PC-3 (cell line): ENCODE measurements at regions not wholly inside any gene's neighbourhood (a gene's known extent, or its start where the extent isn't known, plus 50 kb on each side); places are given as distances from the start of the nearest gene placed in this dataset.
"Not testable (repeated sequence)": the region's sequence is repeated elsewhere in the genome, so short reads cannot be mapped to it uniquely, and the experiment has no call there.

ENCODE experiments used
- ATAC-seq: fragments of 200-7000 bp; cut with Tn5 transposase; 2 replicates; pipeline ENCODE4 v1.9.1; 2020; ENCODE audit warnings: mild to moderate bottlenecking, moderate library complexity
- BruUV-seq: library from RNA; stranded (reverse); fragments of 400-500 nt; replicated peaks from 2 replicates; lab custom pipeline; 2021; lab: Mats Ljungman, UMichigan
- CTCF ChIA-PET: fragments of 300-600 bp; sonication (Branson Sonifier 250); formaldehyde crosslinking; loops from one replicate; lab custom pipeline; 2022; ENCODE audit warnings: antibody characterized with exemption; lab: Charles Lee
- POLR2A ChIA-PET: fragments of 300-600 bp; sonication (Branson Sonifier 250); formaldehyde crosslinking; loops from one replicate; lab custom pipeline; 2022; ENCODE audit warnings: antibody characterized with exemption; ENCODE audit not compliant: unreplicated experiment; lab: Charles Lee
- DNase-seq: peaks from one replicate; pipeline ENCODE4 v3.0.0-alpha.2; 2015
- H2AFZ ChIP-seq: fragments of 300-600 bp; sonication (generic); 2 replicates; pipeline ENCODE4 v1.6.0; 2016; ENCODE audit warnings: antibody characterized with exemption, low read length
- H3F3A ChIP-seq: fragments of 300-600 bp; sonication (generic); one replicate; pipeline ENCODE4 v1.6.0; 2017; ENCODE audit warnings: antibody characterized with exemption, low read length, control low read depth, mild to moderate bottlenecking; ENCODE audit not compliant: unreplicated experiment
- H3K27ac ChIP-seq: fragments of 300-600 bp; sonication (generic); 2 replicates; pipeline ENCODE4 v1.5.1; 2016; ENCODE audit warnings: mild to moderate bottlenecking, low read length
- H3K27me3 ChIP-seq: fragments of 300-600 bp; sonication (generic); 2 replicates; pipeline ENCODE4 v1.6.1; 2016; ENCODE audit warnings: low read length, mixed read lengths
- H3K36me3 ChIP-seq: fragments of 300-600 bp; sonication (generic); 2 replicates; pipeline ENCODE4 v1.6.1; 2016; ENCODE audit warnings: low read depth, mixed run types, low read length, mixed read lengths
- H3K4me1 ChIP-seq: fragments of 300-600 bp; sonication (generic); 2 replicates; pipeline ENCODE4 v1.5.1; 2016; ENCODE audit warnings: low read length; ENCODE audit not compliant: insufficient read depth
- H3K4me2 ChIP-seq: fragments of 300-600 bp; sonication (generic); 2 replicates; pipeline ENCODE4 v1.6.0; 2016; ENCODE audit warnings: low read length
- H3K4me3 ChIP-seq: fragments of 300-600 bp; sonication (generic); 2 replicates; pipeline ENCODE4 v1.5.1; 2016; ENCODE audit warnings: mild to moderate bottlenecking, low read length, mixed read lengths
- H3K79me2 ChIP-seq: fragments of 300-600 bp; sonication (generic); 2 replicates; pipeline ENCODE4 v1.6.1; 2017; ENCODE audit warnings: low read length, mixed read lengths
- H3K9ac ChIP-seq: fragments of 300-600 bp; sonication (generic); 2 replicates; pipeline ENCODE4 v1.6.0; 2016; ENCODE audit warnings: mild to moderate bottlenecking, low read length
- H3K9me2 ChIP-seq: fragments of 300-600 bp; sonication (generic); replicated peaks from 2 replicates; pipeline ENCODE4 v1.6.1; 2016; ENCODE audit warnings: mixed run types, low read length, mixed read lengths
- H3K9me3 ChIP-seq: fragments of 300-600 bp; sonication (generic); 2 replicates; pipeline ENCODE4 v1.6.1; 2016; ENCODE audit warnings: low read length, mixed read lengths
- H4K20me1 ChIP-seq: fragments of 300-600 bp; sonication (generic); 2 replicates; pipeline ENCODE4 v1.6.1; 2016; ENCODE audit warnings: low read length, mixed read lengths
- CTCF ChIP-seq: fragments of 300-600 bp; sonication (generic); conservative IDR thresholded peaks from 2 replicates; pipeline ENCODE4 v1.5.1; 2017; ENCODE audit warnings: antibody characterized with exemption, low read depth, mild to moderate bottlenecking, low read length
- EZH2 ChIP-seq: fragments of 300-600 bp; sonication (generic); IDR thresholded peaks from one replicate; pipeline ENCODE4 v1.6.1; 2017; ENCODE audit warnings: antibody characterized with exemption, mild to moderate bottlenecking, low read length; ENCODE audit not compliant: unreplicated experiment
- EZH2phosphoT487 ChIP-seq: fragments of 300-600 bp; sonication (generic); IDR thresholded peaks from 2 replicates; pipeline ENCODE4 v1.6.1; 2018; ENCODE audit warnings: mild to moderate bottlenecking, antibody characterized with exemption, low read length, borderline replicate concordance
- intact Hi-C: fragments of 100-400 bp; cut with micrococcal nuclease; formaldehyde crosslinking; loops from 2 replicates; pipeline ENCODE4 v1.9.0; 2023

- Histone ChIP-seq H3K4me3 (no peak overlapping the region), H3K4me1 (peaks cover 11% of the 10 kb centered on the region), H3K27me3 (no peaks in the 10 kb centered on the region), H3K4me2 (no peak overlapping the region), H2AFZ (no peak overlapping the region), H3K9me3 (no peaks in the 10 kb centered on the region), H3K9ac (no peak overlapping the region), H3K9me2 (no peaks in the 10 kb centered on the region), H3F3A (no peaks in the 10 kb centered on the region), H3K27ac (no peak overlapping the region), H3K36me3 (no peaks in the 10 kb centered on the region), H4K20me1 (no peaks in the 10 kb centered on the region), H3K79me2 (no peaks in the 10 kb centered on the region)
- no TSS peak for BruUV-seq
- ATAC-seq (peak; percentile 15; the same call in 1 of the 2 replicates), DNase-seq (no peak)
- no peak for TF ChIP-seq CTCF
- TF ChIP-seq EZH2: no peak
- TF ChIP-seq EZH2phosphoT487: no peak
- POLR2A ChIA-PET: no interaction called here
- intact Hi-C loops: no loop called here
- CTCF ChIA-PET: no interaction called here
Observed at GRCh38 chrX:40866893-40867292, 131.6 kb upstream of the MED14 start.

DNA sequence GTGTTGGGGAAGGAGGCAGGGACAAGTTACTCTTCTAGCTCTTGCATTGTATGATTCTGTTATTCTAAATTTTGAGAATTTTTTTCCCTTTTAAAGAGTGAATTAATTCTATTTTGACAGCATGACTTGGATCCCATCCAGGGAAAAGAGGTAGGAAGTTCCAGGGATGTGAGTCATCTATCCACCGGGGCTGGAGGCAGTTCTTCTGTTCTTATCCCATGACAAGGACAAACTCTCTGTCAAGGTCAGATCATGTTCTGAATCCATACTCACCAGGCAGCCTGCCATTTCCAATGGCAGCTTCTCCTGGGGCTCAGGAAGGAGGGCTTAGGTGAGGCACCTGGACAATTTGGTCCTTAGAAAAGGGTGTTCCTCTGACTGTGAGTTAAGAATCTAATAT lies 132.0 kb upstream of the MED14 start:
- H3K27ac ChIP-seq: no peak overlapping the region

DNA sequence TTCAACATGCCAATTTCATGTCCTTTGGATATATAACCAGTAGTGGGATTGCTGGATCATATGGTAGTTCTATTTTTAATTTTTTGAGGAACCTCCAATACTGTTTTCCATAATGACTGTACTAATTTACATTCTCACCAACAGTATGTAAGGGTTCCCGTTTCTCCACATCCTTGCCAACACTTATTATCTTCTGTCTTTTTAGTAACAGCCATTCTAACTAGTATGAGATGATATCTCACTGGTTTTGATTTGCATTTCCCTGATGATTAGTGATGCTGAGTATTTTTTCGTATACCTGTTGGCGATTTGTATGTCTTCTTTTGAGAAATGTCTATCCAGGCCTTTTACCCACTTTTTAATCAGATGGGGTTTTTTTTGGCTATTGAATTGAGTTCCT lies 133.5 kb upstream of the MED14 start:
- no peak overlapping the region for H3K4me2 ChIP-seq
- no peaks in the 10 kb centered on the region for H3K36me3 ChIP-seq
- H4K20me1 ChIP-seq: no peaks in the 10 kb centered on the region
- H3K27ac ChIP-seq: no peak overlapping the region
- H3K4me1 ChIP-seq: peaks cover 11% of the 10 kb centered on the region
- no peaks in the 10 kb centered on the region for H3K9me2 ChIP-seq
- TF ChIP-seq EZH2phosphoT487 (no peak), CTCF (no peak), EZH2 (no peak)
- H3F3A ChIP-seq: no peaks in the 10 kb centered on the region
- intact Hi-C loops: no loop called here
- no peaks in the 10 kb centered on the region for H3K27me3 ChIP-seq
- no TSS peak for BruUV-seq
- H3K79me2 ChIP-seq: no peaks in the 10 kb centered on the region
- ATAC-seq (no peak), DNase-seq (no peak)
- no peak overlapping the region for H3K9ac ChIP-seq
- ChIA-PET POLR2A (no interaction called here), CTCF (no interaction called here)
- no peak overlapping the region for H2AFZ ChIP-seq
- H3K4me3 ChIP-seq: no peak overlapping the region
- H3K9me3 ChIP-seq: no peaks in the 10 kb centered on the region

More for the DNA sequence above, 132.0 kb upstream of the MED14 start:
- ATAC-seq (peak; percentile 68), DNase-seq (peak; percentile 70)
- H3K9me3 ChIP-seq: no peaks in the 10 kb centered on the region
- no peaks in the 10 kb centered on the region for H3K79me2 ChIP-seq
- BruUV-seq: no TSS peak
- H3K9ac ChIP-seq: no peak overlapping the region
- H3K9me2 ChIP-seq: no peaks in the 10 kb centered on the region
- no peak overlapping the region for H2AFZ ChIP-seq
- peaks cover 11% of the 10 kb centered on the region for H3K4me1 ChIP-seq
- no peak for TF ChIP-seq CTCF
- no peak for TF ChIP-seq EZH2phosphoT487
- TF ChIP-seq EZH2: no peak
- H3K4me2 ChIP-seq: no peak overlapping the region
- ChIA-PET POLR2A (no interaction called here), CTCF (no interaction called here)
- H3K36me3 ChIP-seq: no peaks in the 10 kb centered on the region
- no peak overlapping the region for H3K4me3 ChIP-seq
- intact Hi-C loops: no loop called here
- no peaks in the 10 kb centered on the region for H4K20me1 ChIP-seq
- no peaks in the 10 kb centered on the region for H3F3A ChIP-seq
- H3K27me3 ChIP-seq: no peaks in the 10 kb centered on the region

DNA sequence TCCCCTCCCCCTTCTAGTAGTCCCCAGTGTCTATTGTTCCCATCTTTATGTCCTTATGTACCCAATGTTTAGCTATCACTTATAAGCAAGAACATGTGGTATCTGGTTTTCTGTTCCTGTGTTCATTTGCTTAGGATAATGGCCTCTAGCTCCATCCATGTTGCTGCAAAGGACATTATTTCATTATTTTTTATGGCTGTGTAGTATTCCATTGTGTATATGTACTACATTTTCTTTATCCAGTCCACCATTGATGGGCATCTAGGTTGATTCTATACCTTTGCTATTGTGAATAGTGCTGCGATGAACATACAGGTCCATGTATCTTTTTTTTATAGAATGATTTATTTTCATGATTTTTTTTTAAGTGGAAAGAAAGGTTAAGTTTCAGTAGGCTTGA lies 135.6 kb upstream of the MED14 start:
- intact Hi-C loops, CTCF ChIA-PET, H2AFZ ChIP-seq: not testable (repeated sequence)

More for the DNA sequence above, 135.6 kb upstream of the MED14 start:
- not testable (repeated sequence) for H3K9me3 ChIP-seq, H3K4me3 ChIP-seq, H3K4me2 ChIP-seq, DNase-seq, H4K20me1 ChIP-seq, H3K27ac ChIP-seq, H3F3A ChIP-seq, ATAC-seq, H3K79me2 ChIP-seq, H3K9me2 ChIP-seq, BruUV-seq, H3K36me3 ChIP-seq, H3K27me3 ChIP-seq, H3K9ac ChIP-seq
- POLR2A ChIA-PET: interaction anchor here (0.9 kb wide), 1 partner anchor 214 kb away, joined by 3 read pairs; the partner anchor contains the start of gene USP9X
- peaks cover 11% of the 10 kb centered on the region for H3K4me1 ChIP-seq
